ENCODE measurements at regions not wholly inside any gene's neighbourhood (a gene's known extent, or its start where the extent isn't known, plus 50 kb on each side); places are given as distances from the start of the nearest gene placed in this dataset.
"Not testable (repeated sequence)": the region's sequence is repeated elsewhere in the genome, so short reads cannot be mapped to it uniquely, and the experiment has no call there.

- no peak for DNase-seq (ENCODE audit: low read depth)
These were observed 197.6 kb downstream of the LAT start for GRCh38 chr16:29182501-29182900.

- not testable (repeated sequence) for DNase-seq (ENCODE audit: low read depth)
These were observed 197.1 kb downstream of the LAT start for GRCh38 chr16:29181921-29182411.

- DNase-seq (ENCODE audit: low read depth) = not testable (repeated sequence)
These were observed 196.5 kb downstream of the LAT start for GRCh38 chr16:29181254-29181780.

- not testable (repeated sequence) for DNase-seq (ENCODE audit: low read depth)
These were observed 195.4 kb downstream of the LAT start for GRCh38 chr16:29180206-29180600.

GRCh38 chr16:29179401-29180205 is 194.8 kb downstream of the LAT start:
- not testable (repeated sequence) for DNase-seq (ENCODE audit: low read depth)

- not testable (repeated sequence) for DNase-seq (ENCODE audit: low read depth)
These were observed 193.3 kb downstream of the LAT start for GRCh38 chr16:29177888-29178726.

GRCh38 chr16:29177203-29177887 is 192.5 kb downstream of the LAT start:
- DNase-seq (ENCODE audit: low read depth) = not testable (repeated sequence)

GRCh38 chr16:29176822-29177202 is 192.0 kb downstream of the LAT start:
- not testable (repeated sequence) for DNase-seq (ENCODE audit: low read depth)

GRCh38 chr16:29176154-29176470 is 191.3 kb downstream of the LAT start:
- DNase-seq (ENCODE audit: low read depth) = not testable (repeated sequence)

- not testable (repeated sequence) for DNase-seq (ENCODE audit: low read depth)
These were observed 190.7 kb downstream of the LAT start for GRCh38 chr16:29175411-29176153.

GRCh38 chr16:29173371-29174305 is 188.8 kb downstream of the LAT start:
- not testable (repeated sequence) for DNase-seq (ENCODE audit: low read depth)

GRCh38 chr16:29172098-29172724 is 187.4 kb downstream of the LAT start:
- DNase-seq (ENCODE audit: low read depth) = not testable (repeated sequence)

GRCh38 chr16:29171296-29171695 is 186.4 kb downstream of the LAT start:
- DNase-seq (ENCODE audit: low read depth) = not testable (repeated sequence)

- DNase-seq (ENCODE audit: low read depth) = not testable (repeated sequence)
These were observed 185.7 kb downstream of the LAT start for GRCh38 chr16:29170393-29171119.

GRCh38 chr16:29169295-29169994 is 184.6 kb downstream of the LAT start:
- DNase-seq (ENCODE audit: low read depth) = not testable (repeated sequence)

- DNase-seq (ENCODE audit: low read depth) = not testable (repeated sequence)
These were observed 183.8 kb downstream of the LAT start for GRCh38 chr16:29168515-29169259.

GRCh38 chr16:29164442-29165089 is 179.7 kb downstream of the LAT start:
- DNase-seq (ENCODE audit: low read depth) = not testable (repeated sequence)

All from Daoy (cell line).